Sigmoid colon (tissue), 6 donors: ENCODE measurements at regions not wholly inside any gene's neighbourhood (a gene's known extent, or its start where the extent isn't known, plus 50 kb on each side); places are given as distances from the start of the nearest gene placed in this dataset.
"Not testable (repeated sequence)": the region's sequence is repeated elsewhere in the genome, so short reads cannot be mapped to it uniquely, and the experiment has no call there.

Source experiments
- DNase-seq: peaks from one replicate; pipeline ENCODE4 v3.0.0-alpha.2; 2019
- H3K27ac ChIP-seq, 4 donors: fragments of 200-600 bp; sonication (generic); one replicate each; pipeline ENCODE4 v1.5.1; 2016 to 2019; ENCODE audit warnings: mild to moderate bottlenecking in 1 of 4
- H3K27me3 ChIP-seq, 3 donors: fragments of 200-600 bp; sonication (generic); one replicate each; pipeline ENCODE4 v1.5.1; 2019; ENCODE audit warnings: mild to moderate bottlenecking in 1 of 3
- H3K36me3 ChIP-seq, 4 donors: fragments of 200-600 bp; sonication (generic); one replicate each; pipeline ENCODE4 v1.5.1; 2016 to 2019
- H3K4me1 ChIP-seq, 4 donors: fragments of 200-600 bp; sonication (generic); one replicate each; pipeline ENCODE4 v1.5.1; 2017 to 2019
- H3K4me3 ChIP-seq, 4 donors: fragments of 200-600 bp; sonication (generic); one replicate each; pipeline ENCODE4 v1.5.1; 2017 to 2019; ENCODE audit warnings: mild to moderate bottlenecking in 2 of 4, moderate library complexity in 1 of 4
- H3K9me3 ChIP-seq, 4 donors: fragments of 200-600 bp in 3 of 4; sonication (generic) in 3 of 4; one replicate each; pipeline versions ENCODE4 v1.5.1 to v1.6.1; 2013 to 2019
- EP300 ChIP-seq, 4 donors: sonication (generic); formaldehyde crosslinking; IDR thresholded peaks; one replicate each; pipeline ENCODE4 v1.6.1; 2017; ENCODE audit warnings: antibody characterized with exemption in 4 of 4
- POLR2A ChIP-seq, 2 donors: fragments of 450-650 bp; IDR thresholded peaks; one replicate each; pipeline ENCODE4 v1.6.1; 2016; ENCODE audit warnings: antibody characterized with exemption in 2 of 2, mild to moderate bottlenecking in 2 of 2, moderate library complexity in 2 of 2
- POLR2AphosphoS5 ChIP-seq, 4 donors: sonication (generic); formaldehyde crosslinking; IDR thresholded peaks; one replicate each; pipeline ENCODE4 v1.6.1; 2017; ENCODE audit warnings: antibody characterized with exemption in 4 of 4
- WGBS, 2 donors: extraction: QIAGEN DNeasy Blood & Tissue Kit; methylation state at CpG; one replicate each; pipeline ENCODE4 v1.1.7; 2013; 5-methylcytosine and 5-hydroxymethylcytosine counted together
- intact Hi-C: fragments of 100-400 bp; cut with DNase I; formaldehyde crosslinking; loops from one replicate; pipeline ENCODE4 v1.15.1; 2023
- TF ChIP-seq, protein P1 (sequence below), 4 experiments: fragments of 450-650 bp in 3 of 4; fragments of 200-600 bp in 1 of 4; IDR thresholded peaks; one replicate each; pipeline ENCODE4 v1.5.1; 2016 to 2019; ENCODE audit warnings: antibody characterized with exemption in 4 of 4, mild to moderate bottlenecking in 3 of 4, moderate library complexity in 2 of 4
- donor health status: healthy with polysubstance abuse.
- donor health status: healthy.

DNA sequence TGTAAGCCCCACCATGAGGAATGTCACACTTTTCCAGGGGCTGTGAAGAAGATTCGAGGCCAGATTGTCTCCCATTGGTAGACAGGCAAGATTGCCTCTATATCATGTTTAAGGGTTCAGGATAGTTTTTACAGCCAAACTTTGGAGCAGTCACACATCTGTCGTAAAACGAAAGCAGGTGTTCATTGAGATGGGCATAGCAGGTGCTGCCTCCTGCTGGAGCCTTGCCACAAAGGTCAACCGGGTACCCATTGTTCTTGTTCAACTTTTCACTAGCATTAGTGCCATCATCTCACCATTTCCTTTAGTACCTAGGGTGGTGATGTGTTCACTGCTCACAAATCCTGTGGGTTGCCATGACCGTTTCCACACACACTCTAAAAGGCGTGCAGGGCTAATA, 198.3 kb downstream of the HTR1B start:
- H3K9me3 ChIP-seq: no peaks in the 10 kb centered on the region
- no peaks in the 10 kb centered on the region for H3K36me3 ChIP-seq
- no peak for DNase-seq
- no peaks in the 10 kb centered on the region for H3K27me3 ChIP-seq
- no peak overlapping the region for H3K4me3 ChIP-seq
- no peaks in the 10 kb centered on the region for H3K4me1 ChIP-seq
- intact Hi-C loops: no loop called here
- no peak for TF ChIP-seq POLR2A (IDR thresholded peaks at IDR 0.05)
- no peak overlapping the region for H3K27ac ChIP-seq
- 85 to 86% methylated on average over 6 of the region's 6 CpGs for WGBS, 2 donors

DNA sequence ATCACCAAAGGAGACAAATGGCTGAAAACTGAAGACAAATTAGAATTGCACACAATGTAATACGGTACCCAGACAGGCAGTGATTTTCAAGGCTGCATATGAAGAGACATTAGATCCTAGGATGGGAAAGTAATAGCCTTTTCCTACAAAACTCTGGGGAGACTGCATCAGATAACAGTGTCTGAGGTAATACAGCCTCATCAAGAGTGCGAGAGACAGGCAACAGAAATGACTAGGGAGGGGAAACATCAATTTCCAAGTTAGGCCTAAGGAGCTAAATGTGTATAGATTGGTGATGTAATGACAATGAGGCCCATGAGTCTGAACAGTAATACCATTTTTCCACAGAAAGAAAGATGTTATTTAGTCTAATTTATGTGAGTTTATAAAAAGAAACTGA, 200.3 kb downstream of the HTR1B start:
- intact Hi-C loops: no loop called here
- no peak for DNase-seq
- Histone ChIP-seq H3K4me1 (no peaks in the 10 kb centered on the region), H3K27ac (no peak overlapping the region), H3K27me3 (no peaks in the 10 kb centered on the region), H3K36me3 (no peaks in the 10 kb centered on the region), H3K4me3 (no peak overlapping the region), H3K9me3 (no peaks in the 10 kb centered on the region)
- 92 to 95% methylated on average over 2 of the region's 2 CpGs for WGBS, 2 donors
- TF ChIP-seq POLR2AphosphoS5 (IDR thresholded peaks at IDR 0.05) (no peak), POLR2A (IDR thresholded peaks at IDR 0.05) (no peak), EP300 (IDR thresholded peaks at IDR 0.05) (no peak)
- TF ChIP-seq, protein P1, sequence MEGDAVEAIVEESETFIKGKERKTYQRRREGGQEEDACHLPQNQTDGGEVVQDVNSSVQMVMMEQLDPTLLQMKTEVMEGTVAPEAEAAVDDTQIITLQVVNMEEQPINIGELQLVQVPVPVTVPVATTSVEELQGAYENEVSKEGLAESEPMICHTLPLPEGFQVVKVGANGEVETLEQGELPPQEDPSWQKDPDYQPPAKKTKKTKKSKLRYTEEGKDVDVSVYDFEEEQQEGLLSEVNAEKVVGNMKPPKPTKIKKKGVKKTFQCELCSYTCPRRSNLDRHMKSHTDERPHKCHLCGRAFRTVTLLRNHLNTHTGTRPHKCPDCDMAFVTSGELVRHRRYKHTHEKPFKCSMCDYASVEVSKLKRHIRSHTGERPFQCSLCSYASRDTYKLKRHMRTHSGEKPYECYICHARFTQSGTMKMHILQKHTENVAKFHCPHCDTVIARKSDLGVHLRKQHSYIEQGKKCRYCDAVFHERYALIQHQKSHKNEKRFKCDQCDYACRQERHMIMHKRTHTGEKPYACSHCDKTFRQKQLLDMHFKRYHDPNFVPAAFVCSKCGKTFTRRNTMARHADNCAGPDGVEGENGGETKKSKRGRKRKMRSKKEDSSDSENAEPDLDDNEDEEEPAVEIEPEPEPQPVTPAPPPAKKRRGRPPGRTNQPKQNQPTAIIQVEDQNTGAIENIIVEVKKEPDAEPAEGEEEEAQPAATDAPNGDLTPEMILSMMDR (IDR thresholded peaks at IDR 0.05): no peak

DNA sequence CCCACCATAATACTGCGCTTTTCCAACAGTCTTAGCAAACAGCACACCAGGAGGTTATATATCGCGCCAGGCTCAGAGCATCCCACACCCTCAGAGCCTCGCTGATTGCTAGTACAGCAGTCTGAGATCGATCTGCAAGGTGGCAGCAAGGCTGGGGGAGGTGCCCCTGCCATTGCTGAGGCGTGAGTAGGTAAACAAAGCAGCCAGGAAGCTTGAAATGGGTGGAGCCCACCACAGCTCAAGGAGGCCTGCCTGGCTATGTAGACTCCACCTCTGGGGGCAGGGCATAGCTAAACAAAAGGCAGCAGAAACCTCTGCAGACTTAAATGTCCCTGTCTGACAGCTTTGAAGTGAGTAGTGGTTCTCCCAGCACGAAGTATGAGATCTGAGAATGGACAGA, 211.5 kb downstream of the HTR1B start:
- H3K9me3 ChIP-seq, H3K27me3 ChIP-seq, H3K4me3 ChIP-seq, H3K4me1 ChIP-seq, H3K36me3 ChIP-seq, DNase-seq, H3K27ac ChIP-seq, intact Hi-C loops: not testable (repeated sequence)
- WGBS, 2 donors: 73 to 77% methylated on average over 7 of the region's 7 CpGs

DNA sequence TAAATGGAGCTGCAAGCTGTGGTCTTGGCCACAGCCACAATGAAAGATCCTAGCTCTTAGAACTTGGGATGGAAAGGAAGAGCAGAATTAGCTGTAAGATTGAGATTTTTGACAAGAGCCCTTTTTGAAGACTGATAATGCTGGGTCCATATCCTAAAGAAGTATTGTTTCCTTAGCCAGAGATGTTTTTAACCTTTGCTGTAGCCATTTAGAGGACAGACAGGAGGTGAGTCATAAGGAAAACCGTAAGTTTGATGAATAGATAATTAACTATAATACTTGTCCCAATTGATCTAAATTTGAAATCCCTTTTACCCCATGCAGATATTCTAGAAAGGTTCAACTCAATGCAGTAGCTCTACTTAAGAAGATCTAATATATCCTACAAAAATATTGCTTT, 213.7 kb downstream of the HTR1B start:
- H3K4me1 ChIP-seq: no peaks in the 10 kb centered on the region
- 71 to 88% methylated on average over 1 of the region's 1 CpG for WGBS, 2 donors
- no peak for DNase-seq
- intact Hi-C loops: no loop called here
- no peak overlapping the region for H3K27ac ChIP-seq
- H3K4me3 ChIP-seq: no peak overlapping the region
- H3K27me3 ChIP-seq: no peaks in the 10 kb centered on the region
- no peaks in the 10 kb centered on the region for H3K36me3 ChIP-seq
- H3K9me3 ChIP-seq: no peaks in the 10 kb centered on the region
- TF ChIP-seq EP300 (IDR thresholded peaks at IDR 0.05) (no peak), POLR2A (IDR thresholded peaks at IDR 0.05) (no peak), POLR2AphosphoS5 (IDR thresholded peaks at IDR 0.05) (no peak)
- TF ChIP-seq, protein P1 (IDR thresholded peaks at IDR 0.05): no peak

DNA sequence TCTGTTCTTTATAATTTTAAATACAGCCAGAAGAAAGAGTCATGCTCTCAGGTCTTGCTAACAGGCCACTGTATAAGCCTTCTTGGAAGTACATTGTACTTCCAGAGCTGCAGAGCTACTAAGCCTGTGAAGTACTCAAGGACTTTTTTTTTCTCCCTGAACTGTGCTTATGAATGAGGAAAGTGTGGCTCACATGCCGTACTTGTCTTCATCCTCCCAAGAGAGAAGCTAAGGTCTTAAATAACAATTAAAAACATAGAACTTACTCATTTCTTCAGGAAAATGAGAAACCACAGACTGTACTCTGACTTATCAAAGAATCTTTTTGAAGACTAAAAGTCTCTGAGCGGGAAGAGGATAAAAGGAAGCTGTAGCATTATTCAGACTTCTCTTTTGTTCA, 218.3 kb downstream of the HTR1B start:
- H3K4me3 ChIP-seq: no peak overlapping the region
- DNase-seq: no peak
- H3K9me3 ChIP-seq: no peaks in the 10 kb centered on the region
- H3K27ac ChIP-seq: no peak overlapping the region
- H3K36me3 ChIP-seq: no peaks in the 10 kb centered on the region
- WGBS, 2 donors: 70 to 82% methylated on average over 2 of the region's 2 CpGs
- intact Hi-C loops: no loop called here
- no peak for TF ChIP-seq EP300 (IDR thresholded peaks at IDR 0.05)
- TF ChIP-seq POLR2AphosphoS5 (IDR thresholded peaks at IDR 0.05): no peak
- TF ChIP-seq, protein P1 (IDR thresholded peaks at IDR 0.05): no peak
- TF ChIP-seq POLR2A (IDR thresholded peaks at IDR 0.05): no peak
- H3K4me1 ChIP-seq: no peaks in the 10 kb centered on the region
- H3K27me3 ChIP-seq: no peaks in the 10 kb centered on the region

DNA sequence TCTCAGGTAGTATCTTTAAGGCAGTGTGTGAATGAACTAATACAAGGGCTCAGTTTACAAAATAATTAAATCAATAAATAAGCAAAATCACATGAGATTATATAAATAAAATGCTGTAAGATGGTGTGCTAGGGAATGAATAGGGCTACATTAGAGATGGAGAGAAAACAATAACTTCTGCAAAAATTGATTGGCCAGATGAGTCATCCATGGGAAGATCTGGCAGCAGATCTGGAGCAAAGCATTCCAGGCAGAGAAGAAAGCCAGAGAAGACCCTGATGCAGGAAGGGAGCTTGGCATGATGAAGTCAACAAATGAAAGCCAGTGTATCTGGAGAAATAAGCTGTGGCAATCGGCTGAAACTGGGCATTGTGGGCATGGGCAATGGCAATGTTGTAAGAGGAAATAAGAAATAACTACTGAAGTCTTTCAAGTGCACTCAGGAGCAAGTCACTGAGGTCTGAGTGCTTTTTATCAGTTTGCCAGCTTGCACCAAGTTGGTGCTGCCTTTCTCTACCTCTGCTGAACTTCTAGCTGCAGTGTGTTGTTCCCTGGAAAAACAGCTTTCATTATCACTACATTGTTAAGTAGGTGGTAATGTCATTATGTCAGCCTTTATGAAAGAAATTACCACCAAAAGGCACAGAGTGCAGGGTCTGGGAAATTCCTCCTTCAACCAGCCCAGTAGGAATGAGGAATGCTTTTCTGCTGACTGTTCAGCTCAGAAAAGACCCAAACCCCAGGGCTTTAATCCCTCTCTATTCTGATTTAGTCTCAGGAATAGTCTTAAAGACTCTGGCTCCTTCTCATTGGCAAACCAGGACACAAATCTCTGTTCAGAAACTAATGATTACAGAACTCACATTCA, 231.6 kb downstream of the HTR1B start:
- Histone ChIP-seq H3K27me3 (no peaks in the 10 kb centered on the region), H3K4me1 (no peaks in the 10 kb centered on the region), H3K4me3 (no peak overlapping the region), H3K36me3 (no peaks in the 10 kb centered on the region), H3K27ac (no peak overlapping the region), H3K9me3 (no peaks in the 10 kb centered on the region)
- DNase-seq: no peak
- WGBS, 2 donors: 54 to 61% methylated on average over 1 of the region's 1 CpG
- TF ChIP-seq POLR2AphosphoS5 (IDR thresholded peaks at IDR 0.05) (no peak), POLR2A (IDR thresholded peaks at IDR 0.05) (no peak), EP300 (IDR thresholded peaks at IDR 0.05) (no peak)
- TF ChIP-seq, protein P1 (IDR thresholded peaks at IDR 0.05): no peak
- intact Hi-C loops: no loop called here
